ENCODE measurements at regions not wholly inside any gene's neighbourhood (a gene's known extent, or its start where the extent isn't known, plus 50 kb on each side); places are given as distances from the start of the nearest gene placed in this dataset.

DNA sequence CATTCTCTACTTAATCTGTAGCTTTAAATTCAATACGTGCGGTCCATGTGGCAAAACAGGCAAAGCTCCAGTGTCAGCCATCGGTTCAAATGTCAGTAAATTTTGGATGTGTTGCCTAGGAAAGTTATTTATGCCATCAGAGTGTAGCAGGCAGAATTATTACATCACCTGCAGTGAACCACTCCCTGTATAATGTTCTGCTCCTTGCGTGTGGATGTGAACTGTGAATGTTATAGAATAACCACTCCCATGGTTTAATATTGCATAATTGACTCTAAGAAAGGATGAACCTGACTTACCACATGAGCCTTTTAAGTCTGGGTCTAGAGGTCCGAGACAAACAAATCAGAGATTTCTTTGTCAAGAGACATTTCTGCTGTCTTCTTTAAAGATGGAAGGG, 145.5 kb downstream of the GOLIM4 start:
- H3K27ac ChIP-seq (ENCODE audit: control insufficient read depth, insufficient read depth, low read length), result no peak overlapping the region
- no peaks in the 10 kb centered on the region for H3K9me1 ChIP-seq (ENCODE audit: control insufficient read depth, extremely low read depth, insufficient read depth, low read length)
- H3K4me1 ChIP-seq (ENCODE audit: control insufficient read depth, extremely low read depth, insufficient read depth, low read length), result no peaks in the 10 kb centered on the region
- H3K4me2 ChIP-seq (ENCODE audit: control insufficient read depth, extremely low read depth, insufficient read depth, low read depth, low read length), result no peak overlapping the region
- H3K4me3 ChIP-seq (ENCODE audit: control insufficient read depth in 2 of 3, extremely low read depth in 1 of 3, insufficient read depth in 2 of 3, low read depth in 1 of 3, low read length in 3 of 3), result no peak overlapping the region
- H3K79me2 ChIP-seq (ENCODE audit: control insufficient read depth, insufficient read depth, low read length), result no peaks in the 10 kb centered on the region
- no peaks in the 10 kb centered on the region for H4K20me1 ChIP-seq (ENCODE audit: control insufficient read depth, extremely low read depth, insufficient read depth, low read length)
- no peak overlapping the region for H2AFZ ChIP-seq (ENCODE audit: control insufficient read depth, low read length)
- no peaks in the 10 kb centered on the region for H3K27me3 ChIP-seq (ENCODE audit: control insufficient read depth, extremely low read depth, insufficient read depth, low read length)
- H3K36me3 ChIP-seq (ENCODE audit: control insufficient read depth in 2 of 2, extremely low read depth in 1 of 2, insufficient read depth in 2 of 2, low read length in 2 of 2), result no peaks in the 10 kb centered on the region
- dilution Hi-C loops (cut with MboI; ENCODE audit: extremely low pct_ligation_motif_present, low sequenced_read_pairs), result no loop called here
- no peak overlapping the region for H3K9ac ChIP-seq (ENCODE audit: control insufficient read depth, extremely low read depth, insufficient read depth, low read length)
- FAIRE-seq (no peak), DNase-seq (ENCODE audit: low read depth, low spot score) (no peak)
- TF ChIP-seq, protein P1, sequence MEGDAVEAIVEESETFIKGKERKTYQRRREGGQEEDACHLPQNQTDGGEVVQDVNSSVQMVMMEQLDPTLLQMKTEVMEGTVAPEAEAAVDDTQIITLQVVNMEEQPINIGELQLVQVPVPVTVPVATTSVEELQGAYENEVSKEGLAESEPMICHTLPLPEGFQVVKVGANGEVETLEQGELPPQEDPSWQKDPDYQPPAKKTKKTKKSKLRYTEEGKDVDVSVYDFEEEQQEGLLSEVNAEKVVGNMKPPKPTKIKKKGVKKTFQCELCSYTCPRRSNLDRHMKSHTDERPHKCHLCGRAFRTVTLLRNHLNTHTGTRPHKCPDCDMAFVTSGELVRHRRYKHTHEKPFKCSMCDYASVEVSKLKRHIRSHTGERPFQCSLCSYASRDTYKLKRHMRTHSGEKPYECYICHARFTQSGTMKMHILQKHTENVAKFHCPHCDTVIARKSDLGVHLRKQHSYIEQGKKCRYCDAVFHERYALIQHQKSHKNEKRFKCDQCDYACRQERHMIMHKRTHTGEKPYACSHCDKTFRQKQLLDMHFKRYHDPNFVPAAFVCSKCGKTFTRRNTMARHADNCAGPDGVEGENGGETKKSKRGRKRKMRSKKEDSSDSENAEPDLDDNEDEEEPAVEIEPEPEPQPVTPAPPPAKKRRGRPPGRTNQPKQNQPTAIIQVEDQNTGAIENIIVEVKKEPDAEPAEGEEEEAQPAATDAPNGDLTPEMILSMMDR (optimal IDR thresholded peaks at IDR 0.05 in 1 of 3, IDR thresholded peaks at IDR 0.05 in 1 of 3, conservative IDR thresholded peaks at IDR 0.05 in 1 of 3; ENCODE audit: extremely low read depth in 1 of 3, insufficient read depth in 2 of 3, low read length in 3 of 3), result no peak
- no peak for TF ChIP-seq EZH2 (IDR thresholded peaks at IDR 0.05; ENCODE audit: low read length)
- H3K9me3 ChIP-seq (ENCODE audit: control insufficient read depth, low read depth, low read length), result no peaks in the 10 kb centered on the region

DNA sequence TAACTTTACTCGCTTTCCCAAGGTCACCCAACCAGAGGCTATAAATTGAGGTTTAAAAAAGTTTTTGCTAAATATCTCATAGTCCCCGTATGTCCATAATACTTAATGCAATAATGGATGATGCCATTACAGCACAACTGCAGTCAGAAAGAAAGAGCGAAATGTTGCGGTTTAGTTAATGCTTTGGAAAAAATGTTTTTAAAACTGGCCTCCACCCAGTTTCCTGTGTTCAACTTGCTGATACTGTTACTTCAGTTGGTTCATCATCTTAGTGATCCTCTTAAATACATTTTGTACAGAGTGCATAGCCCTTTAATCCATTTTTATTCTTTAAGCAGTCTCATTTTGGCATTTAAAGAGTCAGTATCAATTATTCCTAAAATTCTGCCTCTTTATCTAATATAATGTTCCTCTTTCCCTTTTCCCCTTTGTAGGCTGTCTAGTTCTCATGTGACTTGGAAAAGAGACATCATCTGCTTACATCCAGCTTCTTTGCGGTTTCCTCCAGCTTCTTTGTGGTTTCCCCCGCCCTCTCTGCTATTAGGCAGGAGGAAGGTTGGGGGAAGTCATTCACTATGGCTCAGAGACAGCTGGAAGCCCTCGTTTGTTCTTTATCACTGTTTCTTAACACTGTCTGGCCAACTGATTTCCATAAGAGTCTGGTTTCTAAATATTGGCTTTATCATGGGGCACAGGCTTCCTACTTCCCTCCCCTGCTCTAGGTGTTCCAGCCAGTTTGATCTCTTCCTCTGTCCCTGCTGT, 154.3 kb downstream of the GOLIM4 start:
- Histone ChIP-seq H3K4me2 (ENCODE audit: control insufficient read depth, extremely low read depth, insufficient read depth, low read depth, low read length) (no peak overlapping the region), H3K27ac (ENCODE audit: control insufficient read depth, insufficient read depth, low read length) (no peak overlapping the region), H3K27me3 (ENCODE audit: control insufficient read depth, extremely low read depth, insufficient read depth, low read length) (no peaks in the 10 kb centered on the region), H3K9me3 (ENCODE audit: control insufficient read depth, low read depth, low read length) (no peaks in the 10 kb centered on the region), H3K9me1 (ENCODE audit: control insufficient read depth, extremely low read depth, insufficient read depth, low read length) (no peaks in the 10 kb centered on the region), H2AFZ (ENCODE audit: control insufficient read depth, low read length) (no peak overlapping the region), H3K9ac (ENCODE audit: control insufficient read depth, extremely low read depth, insufficient read depth, low read length) (no peak overlapping the region), H4K20me1 (ENCODE audit: control insufficient read depth, extremely low read depth, insufficient read depth, low read length) (no peaks in the 10 kb centered on the region), H3K79me2 (ENCODE audit: control insufficient read depth, insufficient read depth, low read length) (no peaks in the 10 kb centered on the region), H3K4me1 (ENCODE audit: control insufficient read depth, extremely low read depth, insufficient read depth, low read length) (peaks cover 16% of the 10 kb centered on the region), H3K36me3 (ENCODE audit: control insufficient read depth in 2 of 2, extremely low read depth in 1 of 2, insufficient read depth in 2 of 2, low read length in 2 of 2) (no peaks in the 10 kb centered on the region), H3K4me3 (ENCODE audit: control insufficient read depth in 2 of 3, extremely low read depth in 1 of 3, insufficient read depth in 2 of 3, low read depth in 1 of 3, low read length in 3 of 3) (no peak overlapping the region)
- dilution Hi-C loops (cut with MboI; ENCODE audit: extremely low pct_ligation_motif_present, low sequenced_read_pairs), result no loop called here
- no peak for DNase-seq (ENCODE audit: low read depth, low spot score)
- peak; percentile 58 for FAIRE-seq
- TF ChIP-seq EZH2 (IDR thresholded peaks at IDR 0.05; ENCODE audit: low read length), result no peak
- TF ChIP-seq, protein P1 (optimal IDR thresholded peaks at IDR 0.05 in 1 of 3, IDR thresholded peaks at IDR 0.05 in 1 of 3, conservative IDR thresholded peaks at IDR 0.05 in 1 of 3; ENCODE audit: extremely low read depth in 1 of 3, insufficient read depth in 2 of 3, low read length in 3 of 3), result no peak
